Epithelial cell of proximal tubule (primary cell): ENCODE measurements at regions not wholly inside any gene's neighbourhood (a gene's known extent, or its start where the extent isn't known, plus 50 kb on each side); places are given as distances from the start of the nearest gene placed in this dataset.

Source experiments
- DNase-seq: peaks from one replicate; pipeline ENCODE4 v3.0.0-alpha.2; 2011; ENCODE audit warnings: low read depth
- H3K4me3 ChIP-seq: 2 replicates; pipeline ENCODE4 v1.5.1; 2011; ENCODE audit warnings: low read depth, mild to moderate bottlenecking, low read length
- CTCF ChIP-seq: conservative IDR thresholded peaks from 2 replicates; pipeline ENCODE4 v1.5.1; 2012; ENCODE audit warnings: low read depth, mild to moderate bottlenecking, low read length

GRCh38 chr1:59154401-59154800, 142.5 kb upstream of the FGGY start:
- TF ChIP-seq CTCF: no peak
- H3K4me3 ChIP-seq: no peak overlapping the region
- DNase-seq: no peak

GRCh38 chr1:59155351-59155750, 141.5 kb upstream of the FGGY start:
- H3K4me3 ChIP-seq: no peak overlapping the region
- TF ChIP-seq CTCF: no peak
- no peak for DNase-seq

- no peak overlapping the region for H3K4me3 ChIP-seq
- no peak for DNase-seq
- no peak for TF ChIP-seq CTCF
Observed at GRCh38 chr1:59156051-59156450, 140.8 kb upstream of the FGGY start.

GRCh38 chr1:59156526-59157199, 140.2 kb upstream of the FGGY start:
- no peak for TF ChIP-seq CTCF
- DNase-seq: no peak
- no peak overlapping the region for H3K4me3 ChIP-seq

- no peak for TF ChIP-seq CTCF
- H3K4me3 ChIP-seq: no peak overlapping the region
- no peak for DNase-seq
Observed at GRCh38 chr1:59158321-59158720, 138.6 kb upstream of the FGGY start.

GRCh38 chr1:59159557-59160203, 137.2 kb upstream of the FGGY start:
- no peak overlapping the region for H3K4me3 ChIP-seq
- no peak for DNase-seq
- no peak for TF ChIP-seq CTCF

- H3K4me3 ChIP-seq: no peak overlapping the region
- DNase-seq: no peak
- TF ChIP-seq CTCF: no peak
Observed at GRCh38 chr1:59161136-59161535, 135.8 kb upstream of the FGGY start.
